ENCODE measurements at regions not wholly inside any gene's neighbourhood (a gene's known extent, or its start where the extent isn't known, plus 50 kb on each side); places are given as distances from the start of the nearest gene placed in this dataset.

- POLR2A ChIA-PET, result no interaction called here
- no peak for FAIRE-seq
- no peak for TF ChIP-seq SMARCE1 (IDR thresholded peaks at IDR 0.05)
- no peak for TF ChIP-seq REST (IDR thresholded peaks at IDR 0.05; ENCODE audit: borderline replicate concordance)
- no peak for TF ChIP-seq REST (CRISPR knock-in tag; IDR thresholded peaks at IDR 0.05; ENCODE audit: low read depth)
- no peak for TF ChIP-seq FOSL1 (tag; conservative IDR thresholded peaks at IDR 0.05)
- no peak for TF ChIP-seq MED1 (CRISPR knock-in tag; IDR thresholded peaks at IDR 0.05; ENCODE audit: borderline replicate concordance)
- TF ChIP-seq CUX1 (CRISPR knock-in tag; IDR thresholded peaks at IDR 0.05), result no peak
- no peak for TF ChIP-seq SFPQ (IDR thresholded peaks at IDR 0.05; ENCODE audit: low read depth, low read length)
- TF ChIP-seq SLC30A9 (CRISPR knock-in tag; IDR thresholded peaks at IDR 0.05), result no peak
These were observed 88.4 kb upstream of the TAB2 start for GRCh38 chr6:149229096-149229495.

More at GRCh38 chr6:149229096-149229495, 88.4 kb upstream of the TAB2 start:
- Histone ChIP-seq H3K36me3 (ENCODE audit: control insufficient read depth, insufficient read depth, low read length) (no peaks in the 10 kb centered on the region), H3K4me2 (ENCODE audit: insufficient read depth, low read length) (no peak overlapping the region), H3K4me3 (no peak overlapping the region), H3K9me3 (replicated peaks; ENCODE audit: control insufficient read depth, insufficient read depth, low read depth, low read length) (no peaks in the 10 kb centered on the region), H3K79me2 (ENCODE audit: control insufficient read depth, insufficient read depth, low read length) (no peaks in the 10 kb centered on the region), H3K4me1 (replicated peaks in 1 of 2; ENCODE audit: control insufficient read depth in 2 of 2, insufficient read depth in 2 of 2, low read length in 2 of 2) (peaks cover 4 to 16% of the 10 kb centered on the region in 2 experiments), H3K9me1 (ENCODE audit: control insufficient read depth, insufficient read depth, low read length) (no peaks in the 10 kb centered on the region), H3K27me3 (ENCODE audit: control insufficient read depth in 2 of 2, insufficient read depth in 2 of 2, low read length in 2 of 2) (peaks cover 18 to 22% of the 10 kb centered on the region in 2 experiments; a peak in 4 of 5 replicates), H3K9ac (ENCODE audit: insufficient read depth in 1 of 2, low read depth in 2 of 2, low read length in 2 of 2) (no peak overlapping the region), H3K27ac (ENCODE audit: extremely low read depth, low read depth, low read length) (no peak overlapping the region), H4K20me1 (replicated peaks; ENCODE audit: control insufficient read depth, insufficient read depth, low read length) (no peaks in the 10 kb centered on the region), H2AFZ (ENCODE audit: low read depth, low read length) (no peak overlapping the region)
- no TSS peak for BruUV-seq (replicated peaks)
- intact Hi-C loops (cut with micrococcal nuclease), result no loop called here
- DNase-seq (ENCODE audit: extremely low read depth in 1 of 4, low spot score in 3 of 4) (no peak), ATAC-seq (no peak)
- WGBS (ENCODE audit: insufficient coverage, low coverage, missing lambda C conversion rate), result 2% methylated on average over 6 of the region's 6 CpGs
- in situ Hi-C loops (cut with MboI), result no loop called here
- CTCF ChIA-PET (ENCODE audit: low intra/inter-chr PET ratio), result no interaction called here
